B cell (primary cell): ENCODE measurements at regions not wholly inside any gene's neighbourhood (a gene's known extent, or its start where the extent isn't known, plus 50 kb on each side); places are given as distances from the start of the nearest gene placed in this dataset.

Experiments
- ATAC-seq: fragments of 200-7000 bp; cut with Tn5 transposase; one replicate; pipeline ENCODE4 v1.10.0; 2021; ENCODE audit warnings: low read depth, mild to moderate bottlenecking, moderate number of reproducible peaks, moderate library complexity
- CTCF ChIA-PET: fragments of 350-600 bp; sonication (Branson Sonifier 250); formaldehyde crosslinking; loops from one replicate; lab custom pipeline; 2021; ENCODE audit warnings: antibody characterized with exemption, inconsistent platforms; lab: Charles Lee
- POLR2A ChIA-PET: fragments of 350-600 bp; sonication (Branson Sonifier 250); formaldehyde crosslinking; loops from one replicate; lab custom pipeline; 2021; ENCODE audit warnings: antibody characterized with exemption; lab: Charles Lee
- DNase-seq: peaks from one replicate; pipeline ENCODE4 v3.0.0; 2013
- H2AFZ ChIP-seq: 2 replicates; pipeline ENCODE4 v1.6.1; 2012; ENCODE audit warnings: mild to moderate bottlenecking, low read depth, low read length; ENCODE audit not compliant: insufficient read depth, poor library complexity, severe bottlenecking
- H3K27ac ChIP-seq, 2 donors: 1 replicate in 1 of 2; 2 replicates in 1 of 2; pipeline ENCODE4 v1.5.1; 2012 to 2013; ENCODE audit warnings: low read length in 2 of 2, mild to moderate bottlenecking in 2 of 2, moderate library complexity in 1 of 2
- H3K27me3 ChIP-seq, 4 experiments: fragments of 200-600 bp in 1 of 4; sonication (generic) in 1 of 4; replicated peaks in 1 of 4; 1 replicate in 2 of 4; 2 replicates in 2 of 4; pipeline versions ENCODE4 v1.6.1 to v1.7.0; 2013 to 2016; ENCODE audit warnings: low read length in 3 of 4, mild to moderate bottlenecking in 2 of 4, mixed read lengths in 1 of 4, moderate library complexity in 1 of 4; ENCODE audit not compliant: insufficient read depth in 4 of 4, control insufficient read depth in 3 of 4; ENCODE audit errors: control extremely low read depth in 1 of 4
- H3K36me3 ChIP-seq, 2 experiments: replicated peaks in 1 of 2; 1 replicate in 1 of 2; 2 replicates in 1 of 2; pipeline versions ENCODE4 v1.6.1 to v1.7.1; 2013; ENCODE audit warnings: low read length in 1 of 2; ENCODE audit not compliant: insufficient read depth in 2 of 2, control insufficient read depth in 1 of 2; ENCODE audit errors: control extremely low read depth in 1 of 2, extremely low read depth in 1 of 2
- H3K4me1 ChIP-seq, 2 donors: fragments of 200-600 bp in 1 of 2; sonication (generic) in 1 of 2; 1 replicate in 1 of 2; 2 replicates in 1 of 2; pipeline versions ENCODE4 v1.5.1 to v1.6.1; 2013 to 2017; ENCODE audit warnings: low read length in 2 of 2; ENCODE audit not compliant: control insufficient read depth in 2 of 2, insufficient read depth in 2 of 2
- H3K4me2 ChIP-seq: replicated peaks from 2 replicates; pipeline ENCODE3; 2012; ENCODE audit warnings: mild to moderate bottlenecking, low read depth, low read length; ENCODE audit not compliant: poor library complexity, severe bottlenecking
- H3K4me3 ChIP-seq, 5 experiments: fragments of 200-600 bp in 1 of 5; sonication (generic) in 1 of 5; 1 replicate in 3 of 5; 2 replicates in 2 of 5; pipeline versions ENCODE4 v1.5.1 to v1.7.0; 2011 to 2016; ENCODE audit warnings: low read length in 4 of 5, mild to moderate bottlenecking in 4 of 5, low read depth in 2 of 5, control low read depth in 1 of 5, moderate library complexity in 1 of 5; ENCODE audit not compliant: insufficient read depth in 1 of 5; ENCODE audit errors: control extremely low read depth in 1 of 5, extremely low read depth in 1 of 5
- H3K79me2 ChIP-seq: fragments of 200-600 bp; sonication (generic); one replicate; pipeline ENCODE4 v1.6.0; 2016; ENCODE audit warnings: low read length; ENCODE audit not compliant: control insufficient read depth, insufficient read depth
- H3K9ac ChIP-seq: fragments of 200-600 bp; sonication (generic); 2 replicates; pipeline ENCODE4 v1.6.1; 2017; ENCODE audit warnings: mild to moderate bottlenecking, low read length, moderate library complexity
- H3K9me3 ChIP-seq, 3 donors: one replicate each; pipeline versions ENCODE4 v1.6.1 to v1.7.1; 2013; ENCODE audit warnings: low read length in 2 of 3; ENCODE audit not compliant: control insufficient read depth in 2 of 3, insufficient read depth in 1 of 3; ENCODE audit errors: control extremely low read depth in 1 of 3
- H4K20me1 ChIP-seq: 2 replicates; pipeline ENCODE4 v1.6.0; 2012; ENCODE audit warnings: mild to moderate bottlenecking, low read length; ENCODE audit not compliant: insufficient read depth, control insufficient read depth, poor library complexity, severe bottlenecking
- H3K27ac Mint-ChIP-seq: one replicate; pipeline ENCODE4 v1.8.0; 2021; ENCODE audit warnings: mixed read lengths
- H3K27me3 Mint-ChIP-seq: one replicate; pipeline ENCODE4 v1.8.0; 2021; ENCODE audit warnings: mixed read lengths
- H3K4me1 Mint-ChIP-seq: one replicate; pipeline ENCODE4 v1.8.0; 2021; ENCODE audit warnings: mixed read lengths
- H3K4me3 Mint-ChIP-seq: one replicate; pipeline ENCODE4 v1.8.0; 2021; ENCODE audit warnings: mixed read lengths
- H3K9me3 Mint-ChIP-seq: one replicate; pipeline ENCODE4 v1.8.0; 2022; ENCODE audit warnings: mixed read lengths; ENCODE audit not compliant: insufficient read depth
- EZH2 ChIP-seq: IDR thresholded peaks from 2 replicates; pipeline ENCODE4 v1.6.1; 2012; ENCODE audit warnings: borderline replicate concordance, low read depth, mild to moderate bottlenecking, moderate library complexity, low read length; ENCODE audit not compliant: insufficient read depth, poor library complexity, severe bottlenecking
- WGBS: methylation state at CpG from one replicate; pipeline ENCODE4 v1.1.5; 2013; ENCODE audit warnings: missing lambda C conversion rate; ENCODE audit not compliant: insufficient coverage; 5-methylcytosine and 5-hydroxymethylcytosine counted together
- intact Hi-C: fragments of 100-400 bp; cut with micrococcal nuclease; formaldehyde crosslinking; loops from one replicate; pipeline ENCODE4 v1.10.0; 2022
- TF ChIP-seq, protein P1 (sequence below): fragments of 200-600 bp; IDR thresholded peaks from one replicate; pipeline ENCODE4 v1.8.0; 2022; ENCODE audit warnings: antibody characterized with exemption, mild to moderate bottlenecking

DNA sequence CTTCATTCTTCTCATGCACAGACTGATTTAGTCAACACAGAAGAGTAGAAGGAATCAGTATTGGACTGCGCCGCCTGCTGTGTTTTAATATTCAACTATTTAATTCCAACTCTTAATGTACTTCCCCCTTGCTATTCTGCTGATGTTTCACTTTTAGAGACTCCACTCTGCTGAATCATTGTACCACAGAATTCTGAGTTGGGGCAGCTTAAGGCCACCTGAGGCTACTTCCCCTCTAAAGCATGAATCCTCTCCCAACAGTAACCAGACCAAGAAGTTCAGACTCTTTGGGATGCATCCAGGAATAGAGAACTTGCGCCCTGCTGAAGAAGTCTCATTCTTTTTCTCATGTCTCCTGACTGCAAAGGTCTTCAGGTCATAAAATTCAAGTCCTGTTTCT, 708.8 kb downstream of the UQCRFS1 start:
- H3K4me3 ChIP-seq: no peak overlapping the region
- no peak overlapping the region for H3K9ac ChIP-seq
- H3K27me3 ChIP-seq: no peaks in the 10 kb centered on the region
- H3K36me3 ChIP-seq: no peaks in the 10 kb centered on the region
- no peaks in the 10 kb centered on the region for H3K79me2 ChIP-seq
- ATAC-seq: no peak
- no peak for DNase-seq
- Mint-ChIP-seq H3K4me1 (no peaks in the 10 kb centered on the region), H3K27me3 (no peaks in the 10 kb centered on the region), H3K9me3 (peaks cover 7% of the 10 kb centered on the region), H3K4me3 (no peak overlapping the region), H3K27ac (no peak overlapping the region)
- 56% methylated on average over 1 of the region's 3 CpGs for WGBS
- H3K27ac ChIP-seq: no peak overlapping the region
- no peak overlapping the region for H2AFZ ChIP-seq
- H4K20me1 ChIP-seq: no peaks in the 10 kb centered on the region
- intact Hi-C loops: no loop called here
- H3K9me3 ChIP-seq: peaks cover 0 to 4% (median 0%) of the 10 kb centered on the region in 3 donors
- no peaks in the 10 kb centered on the region for H3K4me1 ChIP-seq
- POLR2A ChIA-PET: no interaction called here
- no peak for TF ChIP-seq EZH2
- TF ChIP-seq, protein P1, sequence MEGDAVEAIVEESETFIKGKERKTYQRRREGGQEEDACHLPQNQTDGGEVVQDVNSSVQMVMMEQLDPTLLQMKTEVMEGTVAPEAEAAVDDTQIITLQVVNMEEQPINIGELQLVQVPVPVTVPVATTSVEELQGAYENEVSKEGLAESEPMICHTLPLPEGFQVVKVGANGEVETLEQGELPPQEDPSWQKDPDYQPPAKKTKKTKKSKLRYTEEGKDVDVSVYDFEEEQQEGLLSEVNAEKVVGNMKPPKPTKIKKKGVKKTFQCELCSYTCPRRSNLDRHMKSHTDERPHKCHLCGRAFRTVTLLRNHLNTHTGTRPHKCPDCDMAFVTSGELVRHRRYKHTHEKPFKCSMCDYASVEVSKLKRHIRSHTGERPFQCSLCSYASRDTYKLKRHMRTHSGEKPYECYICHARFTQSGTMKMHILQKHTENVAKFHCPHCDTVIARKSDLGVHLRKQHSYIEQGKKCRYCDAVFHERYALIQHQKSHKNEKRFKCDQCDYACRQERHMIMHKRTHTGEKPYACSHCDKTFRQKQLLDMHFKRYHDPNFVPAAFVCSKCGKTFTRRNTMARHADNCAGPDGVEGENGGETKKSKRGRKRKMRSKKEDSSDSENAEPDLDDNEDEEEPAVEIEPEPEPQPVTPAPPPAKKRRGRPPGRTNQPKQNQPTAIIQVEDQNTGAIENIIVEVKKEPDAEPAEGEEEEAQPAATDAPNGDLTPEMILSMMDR: no peak
- H3K4me2 ChIP-seq: no peak overlapping the region
- CTCF ChIA-PET: no interaction called here

DNA sequence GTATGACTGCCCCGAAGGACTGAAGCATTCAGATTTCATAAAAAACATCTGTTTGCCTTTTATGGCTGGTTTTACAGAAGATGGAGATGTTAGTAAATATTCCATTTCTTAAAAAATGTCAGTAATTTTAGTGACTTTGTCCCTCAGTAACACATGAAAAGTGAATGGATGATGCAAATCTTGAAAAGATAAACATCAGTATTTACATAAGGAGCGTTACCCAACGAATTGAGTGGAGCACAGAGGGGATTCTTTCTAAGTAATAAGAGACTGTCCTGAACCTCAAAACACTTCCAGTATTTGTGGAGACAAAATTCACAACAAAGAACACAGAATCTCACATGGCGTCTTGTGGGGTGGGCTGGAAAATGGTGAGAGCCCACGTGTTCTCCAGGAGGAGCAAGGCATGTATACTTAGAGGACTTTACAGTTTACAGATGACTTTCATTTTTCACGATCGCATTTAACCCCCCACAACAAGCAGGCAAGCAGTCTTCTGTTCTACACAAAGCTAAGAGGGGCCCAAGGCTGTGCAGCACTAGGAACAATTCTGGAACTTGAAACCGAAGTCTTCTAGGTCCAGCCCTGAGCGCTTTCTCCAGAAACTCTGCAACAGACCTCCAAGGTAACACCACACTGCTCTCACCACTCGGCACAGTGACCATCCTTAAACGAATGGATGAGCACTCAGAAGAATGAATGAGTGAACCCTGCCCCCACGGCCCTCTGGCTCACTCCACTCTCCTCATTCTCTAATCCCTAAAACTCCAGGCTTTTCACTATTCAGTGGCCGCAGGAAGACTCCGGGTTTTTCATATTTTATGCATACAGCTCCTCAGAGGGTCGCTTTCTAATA, 709.8 kb downstream of the UQCRFS1 start:
- H3K9me3 ChIP-seq: peaks cover 0 to 4% (median 0%) of the 10 kb centered on the region in 3 donors
- no peak overlapping the region for H3K4me3 Mint-ChIP-seq
- 90% methylated on average over 7 of the region's 15 CpGs for WGBS
- no peak overlapping the region for H3K27ac Mint-ChIP-seq
- no peak overlapping the region for H3K4me3 ChIP-seq
- CTCF ChIA-PET: no interaction called here
- no peak for ATAC-seq
- no peaks in the 10 kb centered on the region for H3K27me3 ChIP-seq
- no peaks in the 10 kb centered on the region for H3K36me3 ChIP-seq
- intact Hi-C loops: no loop called here
- no peak overlapping the region for H3K4me2 ChIP-seq
- H3K79me2 ChIP-seq: no peaks in the 10 kb centered on the region
- peaks cover 7% of the 10 kb centered on the region for H3K9me3 Mint-ChIP-seq
- H3K27me3 Mint-ChIP-seq: no peaks in the 10 kb centered on the region
- no peaks in the 10 kb centered on the region for H4K20me1 ChIP-seq
- no peak overlapping the region for H3K9ac ChIP-seq
- POLR2A ChIA-PET: no interaction called here
- no peak overlapping the region for H3K27ac ChIP-seq
- no peak for DNase-seq
- H3K4me1 Mint-ChIP-seq: no peaks in the 10 kb centered on the region
- H3K4me1 ChIP-seq: no peaks in the 10 kb centered on the region
- H2AFZ ChIP-seq: no peak overlapping the region
- TF ChIP-seq EZH2: no peak
- TF ChIP-seq, protein P1: no peak
